HCT116 (cell line): ENCODE measurements at regions not wholly inside any gene's neighbourhood (a gene's known extent, or its start where the extent isn't known, plus 50 kb on each side); places are given as distances from the start of the nearest gene placed in this dataset.

Experiments used
- ATAC-seq: fragments of 200-7000 bp; cut with Tn5 transposase; 2 replicates; pipeline ENCODE4 v1.9.1; 2020; ENCODE audit warnings: mild to moderate bottlenecking, moderate library complexity
- BruUV-seq: library from RNA; stranded (reverse); fragments of 400-500 nt; replicated peaks from 2 replicates; lab custom pipeline; 2021; lab: Mats Ljungman, UMichigan
- CTCF ChIA-PET: fragments of 300-600 bp; sonication (Branson Sonifier 250); formaldehyde crosslinking; loops from one replicate; lab custom pipeline; 2021; ENCODE audit warnings: antibody characterized with exemption; lab: Charles Lee
- POLR2A ChIA-PET: fragments of 300-600, 350-600 bp; sonication (Branson Sonifier 250); formaldehyde crosslinking; loops from one replicate; lab custom pipeline; 2021; ENCODE audit warnings: antibody characterized with exemption; lab: Charles Lee
- RAD21 ChIA-PET, 2 experiments: fragments of 300-600 bp; sonication (Branson Sonifier 250); formaldehyde crosslinking; loops; one replicate each; lab custom pipeline; 2023; ENCODE audit warnings: low total read pairs in 2 of 2; ENCODE audit not compliant: uncharacterized antibody in 2 of 2, unreplicated experiment in 2 of 2, low non-redundant PET in 1 of 2; lab: Charles Lee
- DNase-seq: peaks from one replicate; pipeline ENCODE4 v3.0.0-alpha.2; 2010; ENCODE audit warnings: low read depth, low spot score
- H2AFZ ChIP-seq: fragments of 200-600 bp; shearing (Covaris generic), sonication (generic); 2 replicates; pipeline ENCODE4 v1.6.1; 2017; ENCODE audit warnings: low read depth, mixed run types, mixed read lengths, antibody characterized with exemption, low read length; ENCODE audit not compliant: poor library complexity, severe bottlenecking
- H3K27ac ChIP-seq: 2 replicates; pipeline ENCODE4 v1.5.1; 2012; ENCODE audit warnings: low read depth, low read length
- H3K27me3 ChIP-seq: fragments of 200-600 bp; sonication (generic); 2 replicates; pipeline ENCODE4 v1.6.1; 2016; ENCODE audit warnings: mixed run types, low read length, mixed read lengths; ENCODE audit not compliant: insufficient read depth
- H3K36me3 ChIP-seq, 2 experiments: fragments of 200-500 bp in 1 of 2; fragments of 200-600 bp in 1 of 2; sonication (Bioruptor generic) in 1 of 2; sonication (generic) in 1 of 2; 2 replicates each; pipeline versions ENCODE4 v1.5.1 to v1.6.1; 2014 to 2016; ENCODE audit warnings: low read length in 2 of 2, inconsistent platforms in 1 of 2, mixed read lengths in 1 of 2, mixed run types in 1 of 2; ENCODE audit not compliant: insufficient read depth in 2 of 2, control insufficient read depth in 1 of 2
- H3K4me1 ChIP-seq, 2 experiments: fragments of 200-600 bp in 1 of 2; sonication (generic) in 1 of 2; 2 replicates each; pipeline versions ENCODE4 v1.5.1 to v1.6.1; 2012 to 2017; ENCODE audit warnings: low read length in 2 of 2, inconsistent platforms in 1 of 2, mild to moderate bottlenecking in 1 of 2, mixed read lengths in 1 of 2, mixed run types in 1 of 2, moderate library complexity in 1 of 2; ENCODE audit not compliant: insufficient read depth in 2 of 2, control insufficient read depth in 1 of 2
- H3K4me2 ChIP-seq: fragments of 200-600 bp; sonication (generic); 2 replicates; pipeline ENCODE4 v1.6.1; 2017; ENCODE audit warnings: mixed run types, low read length, mixed read lengths
- H3K4me3 ChIP-seq, 2 experiments: fragments of 200-600 bp in 1 of 2; sonication (generic) in 1 of 2; replicated peaks in 1 of 2; 2 replicates each; pipeline ENCODE4 v1.5.1; 2011 to 2016; ENCODE audit warnings: low read length in 2 of 2, control low read depth in 1 of 2, low read depth in 1 of 2, mild to moderate bottlenecking in 1 of 2, mixed read lengths in 1 of 2, mixed run types in 1 of 2
- H3K79me2 ChIP-seq: fragments of 200-600 bp; sonication (generic); 2 replicates; pipeline ENCODE4 v1.6.1; 2017; ENCODE audit warnings: mild to moderate bottlenecking, mixed run types, low read length, moderate library complexity, mixed read lengths; ENCODE audit not compliant: insufficient read depth
- H3K9ac ChIP-seq: fragments of 200-600 bp; sonication (generic); 2 replicates; pipeline ENCODE4 v1.6.1; 2016; ENCODE audit warnings: low read length, mixed read lengths
- H3K9me2 ChIP-seq: fragments of 200-600 bp; sonication (generic), shearing (Covaris generic); 2 replicates; pipeline ENCODE4 v1.6.1; 2017; ENCODE audit warnings: mixed run types, mild to moderate bottlenecking, moderate library complexity; ENCODE audit not compliant: insufficient read depth
- H3K9me3 ChIP-seq, 2 experiments: fragments of 200-500 bp in 1 of 2; fragments of 200-600 bp in 1 of 2; sonication (Bioruptor generic) in 1 of 2; sonication (generic) in 1 of 2; 2 replicates each; pipeline ENCODE4 v1.6.1; 2014 to 2017; ENCODE audit warnings: low read length in 2 of 2, mixed read lengths in 2 of 2, inconsistent platforms in 1 of 2, low read depth in 1 of 2, mild to moderate bottlenecking in 1 of 2, mixed run types in 1 of 2, moderate library complexity in 1 of 2; ENCODE audit not compliant: control insufficient read depth in 1 of 2, insufficient read depth in 1 of 2
- H4K20me1 ChIP-seq: fragments of 200-600 bp; sonication (generic), shearing (Covaris generic); 2 replicates; pipeline ENCODE4 v1.6.1; 2017; ENCODE audit warnings: mixed run types, mild to moderate bottlenecking, moderate library complexity; ENCODE audit not compliant: insufficient read depth
- CBX3 ChIP-seq: IDR thresholded peaks from 2 replicates; pipeline ENCODE4 v1.6.1; 2012; ENCODE audit warnings: low read depth
- CEBPB ChIP-seq: IDR thresholded peaks from 2 replicates; pipeline ENCODE4 v1.6.1; 2012; ENCODE audit warnings: low read depth
- ELF1 ChIP-seq: IDR thresholded peaks from 2 replicates; pipeline ENCODE4 v1.6.1; 2012; ENCODE audit warnings: low read depth, borderline replicate concordance
- EZH2 ChIP-seq: fragments of 200-600 bp; sonication (generic); IDR thresholded peaks from 2 replicates; pipeline ENCODE4 v1.6.1; 2017; ENCODE audit warnings: antibody characterized with exemption, mixed run types
- FOSL1 ChIP-seq: IDR thresholded peaks from 2 replicates; pipeline ENCODE4 v1.6.1; 2012; ENCODE audit warnings: low read depth
- POLR2A ChIP-seq: IDR thresholded peaks from 2 replicates; pipeline ENCODE4 v1.7.0; 2011; ENCODE audit warnings: borderline replicate concordance; ENCODE audit not compliant: insufficient read depth, insufficient read length; ENCODE audit errors: extremely low read depth
- RAD21 ChIP-seq: IDR thresholded peaks from 2 replicates; pipeline ENCODE4 v1.6.1; 2012; ENCODE audit warnings: low read depth, mild to moderate bottlenecking
- REST ChIP-seq: IDR thresholded peaks from 2 replicates; pipeline ENCODE4 v1.6.1; 2012; ENCODE audit warnings: low read depth
- SIN3A ChIP-seq: IDR thresholded peaks from 2 replicates; pipeline ENCODE4 v1.6.1; 2012; ENCODE audit warnings: low read depth
- SRF ChIP-seq: IDR thresholded peaks from 2 replicates; pipeline ENCODE4 v1.6.1; 2012; ENCODE audit warnings: low read depth
- TCF7L2 ChIP-seq: IDR thresholded peaks from 2 replicates; pipeline ENCODE4 v1.7.0; 2011; ENCODE audit warnings: borderline replicate concordance, inconsistent platforms; ENCODE audit not compliant: insufficient read depth, insufficient read length; ENCODE audit errors: extremely low read depth
- YY1 ChIP-seq: IDR thresholded peaks from 2 replicates; pipeline ENCODE4 v1.6.1; 2011; ENCODE audit warnings: low read length, low read depth, moderate library complexity, mild to moderate bottlenecking; ENCODE audit not compliant: insufficient replicate concordance; ENCODE audit errors: extremely low read depth
- ZFX ChIP-seq: fragments of 450-650 bp; IDR thresholded peaks from 2 replicates; pipeline ENCODE4 v1.6.1; 2017
- intact Hi-C: fragments of 100-400 bp; cut with micrococcal nuclease; formaldehyde crosslinking; loops from 2 replicates; pipeline ENCODE4 v1.10.0; 2022

DNA sequence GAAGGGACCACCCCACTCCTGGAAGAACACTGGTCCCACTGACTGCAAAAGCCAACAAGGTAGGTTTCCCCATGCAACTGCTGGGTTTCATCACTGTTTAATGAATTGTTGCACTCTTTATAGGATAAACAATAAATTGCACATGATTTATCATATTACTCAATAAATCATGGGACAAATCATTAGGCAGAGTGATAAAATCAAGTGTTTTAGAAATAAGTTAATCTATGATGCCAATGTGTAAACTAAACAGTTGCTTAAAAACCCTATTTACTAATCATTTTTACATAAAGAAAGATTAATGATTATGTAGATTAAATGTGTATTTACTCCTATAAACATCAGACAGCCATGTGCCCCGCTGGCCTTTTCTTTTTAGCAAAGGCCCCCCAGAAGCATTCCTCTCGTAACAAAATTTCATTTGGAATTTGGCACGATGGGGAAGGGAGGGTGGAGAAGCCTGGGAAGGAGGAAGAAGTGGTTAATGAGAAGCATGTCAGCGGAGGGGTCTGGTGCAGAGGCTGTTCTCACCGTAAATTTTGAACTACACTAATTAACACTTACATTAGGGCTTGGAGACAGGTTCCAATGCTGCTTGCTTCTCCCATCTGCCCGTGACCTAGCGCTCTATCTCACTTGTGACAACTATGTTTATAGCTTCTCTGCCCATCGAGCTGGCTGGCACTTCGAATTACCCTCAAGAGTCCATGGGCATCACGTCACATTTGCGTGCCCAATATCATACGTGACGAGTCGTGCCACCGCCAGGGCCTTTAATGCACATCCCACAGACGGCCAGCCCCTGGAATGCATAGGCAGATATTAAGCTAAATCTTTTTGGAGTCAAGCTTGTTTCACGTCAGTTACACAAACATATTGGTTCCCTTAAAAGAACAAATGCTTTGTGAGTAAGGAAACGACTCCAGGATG lies 357.7 kb upstream of the TSHZ3 start:
- ATAC-seq (no peak), DNase-seq (no peak)
- POLR2A ChIA-PET: no interaction called here
- no TSS peak for BruUV-seq
- H3K4me2 ChIP-seq: no peak overlapping the region
- RAD21 ChIA-PET: no interaction called here
- H4K20me1 ChIP-seq: no peaks in the 10 kb centered on the region
- H3K4me1 ChIP-seq: no peaks in the 10 kb centered on the region
- H3K9me2 ChIP-seq: no peaks in the 10 kb centered on the region
- CTCF ChIA-PET: no interaction called here
- no peak for TF ChIP-seq FOSL1
- no peak for TF ChIP-seq YY1
- TF ChIP-seq SIN3A: no peak
- no peak for TF ChIP-seq REST
- no peak for TF ChIP-seq EZH2
- TF ChIP-seq CEBPB: no peak
- TF ChIP-seq RAD21: no peak
- TF ChIP-seq ZFX: no peak
- no peak for TF ChIP-seq ELF1
- TF ChIP-seq POLR2A: no peak
- no peak for TF ChIP-seq CBX3
- TF ChIP-seq SRF: no peak
- TF ChIP-seq TCF7L2: no peak
- no peak overlapping the region for H2AFZ ChIP-seq
- intact Hi-C loops: no loop called here
- H3K79me2 ChIP-seq: no peaks in the 10 kb centered on the region
- H3K27me3 ChIP-seq: no peaks in the 10 kb centered on the region
- H3K36me3 ChIP-seq: no peaks in the 10 kb centered on the region
- H3K27ac ChIP-seq: no peak overlapping the region
- peaks cover 10 to 35% of the 10 kb centered on the region in 2 experiments; a peak in 3 of 4 replicates for H3K9me3 ChIP-seq
- H3K4me3 ChIP-seq: no peak overlapping the region
- no peak overlapping the region for H3K9ac ChIP-seq
